K562 (cell line): ENCODE measurements at regions not wholly inside any gene's neighbourhood (a gene's known extent, or its start where the extent isn't known, plus 50 kb on each side); places are given as distances from the start of the nearest gene placed in this dataset.

Source experiments
- ATF3 ChIP-seq, 2 experiments: fragments of 450-650 bp in 1 of 2; sonication (generic) in 1 of 2; formaldehyde crosslinking in 1 of 2; IDR thresholded peaks in 1 of 2; conservative IDR thresholded peaks in 1 of 2; 2 replicates each; pipeline versions ENCODE4 v1.6.1 to v1.8.1; 2016 to 2023; ENCODE audit warnings: mild to moderate bottlenecking in 2 of 2, moderate library complexity in 2 of 2, inconsistent platforms in 1 of 2, missing genetic modification reagents in 1 of 2
- E2F6 ChIP-seq, 2 experiments: IDR thresholded peaks; 2 replicates each; pipeline ENCODE4 v1.6.1; 2011; ENCODE audit warnings: borderline replicate concordance in 1 of 2, control low read depth in 1 of 2, low read depth in 1 of 2, low read length in 1 of 2, mild to moderate bottlenecking in 1 of 2, mixed read lengths in 1 of 2, moderate library complexity in 1 of 2; ENCODE audit not compliant: insufficient read depth in 1 of 2, insufficient read length in 1 of 2, poor library complexity in 1 of 2, severe bottlenecking in 1 of 2; ENCODE audit errors: extremely low read depth in 1 of 2
- ETV1 ChIP-seq: fragments of 450-650 bp; conservative IDR thresholded peaks from 2 replicates; pipeline ENCODE4 v1.6.1; 2016; ENCODE audit warnings: missing genetic modification characterization, control low read depth, low read depth, missing compliant biosample characterization
- JUND ChIP-seq, 2 experiments: IDR thresholded peaks; 2 replicates in 1 of 2; 3 replicates in 1 of 2; pipeline ENCODE4 v1.6.1; 2011; ENCODE audit warnings: borderline replicate concordance in 2 of 2, low read depth in 2 of 2, low read length in 2 of 2, improper control_type of control experiment in 1 of 2, missing biosample characterization in 1 of 2, missing genetic modification characterization in 1 of 2, missing genetic modification reagents in 1 of 2
- KLF13 ChIP-seq: fragments of 450-650 bp; IDR thresholded peaks from 2 replicates; pipeline ENCODE4 v1.6.1; 2016; ENCODE audit warnings: missing genetic modification characterization, low read depth, mild to moderate bottlenecking, missing compliant biosample characterization, moderate library complexity, borderline replicate concordance
- PHTF2 ChIP-seq: fragments of 250-450 bp; sonication (Bioruptor Pico); IDR thresholded peaks from 2 replicates; pipeline ENCODE4 v1.5.0; 2021; ENCODE audit warnings: mild to moderate bottlenecking
- PTRF ChIP-seq: fragments of 450-650 bp; IDR thresholded peaks from 2 replicates; pipeline ENCODE4 v1.6.1; 2016; ENCODE audit warnings: mild to moderate bottlenecking, missing genetic modification characterization, missing compliant biosample characterization
- SPI1 ChIP-seq: IDR thresholded peaks from 2 replicates; pipeline ENCODE4 v1.6.1; 2011; ENCODE audit warnings: low read depth, low read length, control low read depth, borderline replicate concordance
- TCF7L2 ChIP-seq: fragments of 150-350 bp; IDR thresholded peaks from 2 replicates; pipeline ENCODE4 v1.6.1; 2016; ENCODE audit warnings: low read depth, mild to moderate bottlenecking, low read length, moderate library complexity
- ZNF75A ChIP-seq: fragments of 450-650 bp; formaldehyde crosslinking; IDR thresholded peaks from 2 replicates; pipeline ENCODE4 v1.4.0; 2020; ENCODE audit warnings: mild to moderate bottlenecking

- TF ChIP-seq ATF3 (IDR thresholded peaks at IDR 0.05) (peak; percentile 56), ATF3 (CRISPR knock-in tag; conservative IDR thresholded peaks at IDR 0.05) (no peak), TCF7L2 (no peak), ZNF75A (no peak), JUND (IDR thresholded peaks at IDR 0.05; ENCODE audit: borderline replicate concordance, low read depth, low read length) (peak; percentile 67; the same call in 1 of the 2 replicates), JUND (tag; IDR thresholded peaks at IDR 0.05; ENCODE audit: borderline replicate concordance, low read depth, low read length) (peak; percentile 50; the same call in 1 of the 3 replicates), KLF13 (tag) (no peak), PTRF (tag) (no peak), SPI1 (no peak), E2F6 (IDR thresholded peaks at IDR 0.05; ENCODE audit: borderline replicate concordance in 1 of 2, extremely low read depth in 1 of 2, insufficient read depth in 1 of 2, insufficient read length in 1 of 2, low read depth in 1 of 2, low read length in 1 of 2, poor library complexity in 1 of 2, severe bottlenecking in 1 of 2) (peak in 1 of 2 experiments; percentile 15), PHTF2 (no peak), ETV1 (tag) (no peak)
These were observed 143.5 kb downstream of the NXPE2 start (continued) for GRCh38 chr11:114821621-114822412.
